H1 (cell line): ENCODE measurements at regions not wholly inside any gene's neighbourhood (a gene's known extent, or its start where the extent isn't known, plus 50 kb on each side); places are given as distances from the start of the nearest gene placed in this dataset.

Source experiments
- CTCF ChIA-PET: fragments of 300-600 bp; sonication (Branson Sonifier 250); formaldehyde crosslinking; loops from one replicate; lab custom pipeline; 2021; ENCODE audit not compliant: partially characterized antibody; lab: Charles Lee
- POLR2A ChIA-PET: fragments of 300-600 bp; sonication (Branson Sonifier 250); formaldehyde crosslinking; loops from one replicate; lab custom pipeline; 2021; ENCODE audit warnings: inconsistent platforms; ENCODE audit not compliant: partially characterized antibody; lab: Charles Lee
- DNase-seq, 2 experiments: peaks; one replicate each; pipeline versions ENCODE4 v3.0.0 to v3.0.0-alpha.2; 2010 to 2022; ENCODE audit warnings: low spot score in 2 of 2, low read depth in 1 of 2, mixed read lengths in 1 of 2
- FAIRE-seq: peaks from 2 replicates; lab custom pipeline; 2011; peaks lifted over from hg19 to GRCh38; lab: Jason Lieb, UNC
- H2AFZ ChIP-seq: 2 replicates; pipeline ENCODE4 v1.8.1; 2012; ENCODE audit warnings: low read length, inconsistent platforms
- H2AK5ac ChIP-seq: 2 replicates; pipeline ENCODE4 v1.6.1; 2013; ENCODE audit warnings: low read depth, low read length
- H2BK120ac ChIP-seq: replicated peaks from 2 replicates; pipeline ENCODE3; 2013; ENCODE audit warnings: low read depth, low read length, inconsistent platforms
- H2BK12ac ChIP-seq: 2 replicates; pipeline ENCODE4 v1.6.1; 2013; ENCODE audit warnings: low read depth, low read length
- H2BK15ac ChIP-seq: 2 replicates; pipeline ENCODE4 v1.6.1; 2013; ENCODE audit warnings: low read length
- H2BK20ac ChIP-seq: 2 replicates; pipeline ENCODE4 v1.6.1; 2013; ENCODE audit warnings: low read length
- H2BK5ac ChIP-seq: 2 replicates; pipeline ENCODE4 v1.6.1; 2013; ENCODE audit warnings: low read depth, low read length
- H3K14ac ChIP-seq: 2 replicates; pipeline ENCODE4 v1.6.1; 2013; ENCODE audit warnings: inconsistent platforms; ENCODE audit not compliant: insufficient read length
- H3K18ac ChIP-seq: 2 replicates; pipeline ENCODE4 v1.6.1; 2013; ENCODE audit warnings: low read length; ENCODE audit errors: extremely low read depth
- H3K23ac ChIP-seq: 2 replicates; pipeline ENCODE4 v1.6.1; 2013; ENCODE audit warnings: inconsistent platforms; ENCODE audit not compliant: insufficient read length
- H3K23me2 ChIP-seq: 2 replicates; pipeline ENCODE4 v1.6.1; 2013; ENCODE audit warnings: low read depth, low read length
- H3K27ac ChIP-seq: 2 replicates; pipeline ENCODE4 v1.6.1; 2011; ENCODE audit warnings: low read depth, low read length, inconsistent platforms
- H3K27me3 ChIP-seq, 4 experiments: replicated peaks in 1 of 4; 1 replicate in 1 of 4; 2 replicates in 3 of 4; pipeline versions ENCODE4 v1.6.1 to v1.8.1; 2011 to 2013; ENCODE audit warnings: low read length in 3 of 4, mild to moderate bottlenecking in 3 of 4, inconsistent platforms in 2 of 4, mixed read lengths in 2 of 4, moderate library complexity in 1 of 4; ENCODE audit not compliant: control insufficient read depth in 3 of 4, insufficient read depth in 3 of 4; ENCODE audit errors: extremely low read depth in 1 of 4
- H3K36me3 ChIP-seq, 4 experiments: 2 replicates each; pipeline versions ENCODE4 v1.6.1 to v1.8.1; 2011 to 2013; ENCODE audit warnings: mild to moderate bottlenecking in 4 of 4, low read length in 3 of 4, moderate library complexity in 2 of 4, control low read depth in 1 of 4, inconsistent platforms in 1 of 4; ENCODE audit not compliant: insufficient read depth in 4 of 4, control insufficient read depth in 2 of 4
- H3K4ac ChIP-seq: replicated peaks from 2 replicates; pipeline ENCODE3; 2013; ENCODE audit warnings: low read length, low read depth, mixed read lengths, inconsistent platforms; ENCODE audit not compliant: insufficient read length
- H3K4me1 ChIP-seq, 4 experiments: replicated peaks in 1 of 4; 1 replicate in 1 of 4; 2 replicates in 3 of 4; pipeline versions ENCODE4 v1.6.1 to v1.8.1; 2011 to 2013; ENCODE audit warnings: low read length in 3 of 4, inconsistent platforms in 2 of 4, mixed read lengths in 1 of 4; ENCODE audit not compliant: insufficient read depth in 4 of 4, control insufficient read depth in 3 of 4
- H3K4me2 ChIP-seq, 2 experiments: 2 replicates each; pipeline versions ENCODE4 v1.6.1 to v1.8.1; 2011 to 2013; ENCODE audit warnings: low read depth in 2 of 2, low read length in 2 of 2, control low read depth in 1 of 2, inconsistent platforms in 1 of 2, mild to moderate bottlenecking in 1 of 2; ENCODE audit not compliant: insufficient read depth in 1 of 2
- H3K4me3 ChIP-seq, 4 experiments: fragments of 200-600, 300-600 bp in 1 of 4; sonication (generic), shearing (Covaris generic), sonication (Bioruptor Twin) in 1 of 4; 2 replicates each; pipeline versions ENCODE4 v1.5.1 to v1.8.1; 2011 to 2016; ENCODE audit warnings: low read length in 4 of 4, low read depth in 3 of 4, control low read depth in 2 of 4, inconsistent platforms in 2 of 4, mild to moderate bottlenecking in 2 of 4, mixed read lengths in 1 of 4, moderate library complexity in 1 of 4; ENCODE audit not compliant: insufficient read depth in 2 of 4; ENCODE audit errors: extremely low read depth in 1 of 4
- H3K56ac ChIP-seq: replicated peaks from 2 replicates; pipeline ENCODE3; 2013; ENCODE audit warnings: low read depth, mild to moderate bottlenecking, mixed read lengths, low read length, inconsistent platforms; ENCODE audit not compliant: insufficient read length
- H3K79me1 ChIP-seq: 2 replicates; pipeline ENCODE4 v1.6.1; 2013; ENCODE audit warnings: low read depth, low read length, control low read depth
- H3K79me2 ChIP-seq, 2 experiments: 2 replicates each; pipeline versions ENCODE4 v1.6.1 to v1.8.1; 2012 to 2013; ENCODE audit warnings: low read length in 2 of 2, mild to moderate bottlenecking in 2 of 2, inconsistent platforms in 1 of 2; ENCODE audit not compliant: insufficient read depth in 2 of 2, control insufficient read depth in 1 of 2
- H3K9ac ChIP-seq, 4 experiments: replicated peaks in 1 of 4; 1 replicate in 1 of 4; 2 replicates in 3 of 4; pipeline versions ENCODE4 v1.6.1 to v1.8.1; 2011 to 2013; ENCODE audit warnings: low read depth in 3 of 4, low read length in 3 of 4, control low read depth in 2 of 4, mild to moderate bottlenecking in 2 of 4, moderate library complexity in 2 of 4, inconsistent platforms in 1 of 4; ENCODE audit errors: extremely low read depth in 1 of 4
- H3K9me3 ChIP-seq, 2 experiments: 2 replicates each; pipeline versions ENCODE4 v1.6.1 to v1.8.1; 2012 to 2013; ENCODE audit warnings: mild to moderate bottlenecking in 2 of 2, moderate library complexity in 2 of 2, control low read depth in 1 of 2, inconsistent platforms in 1 of 2, low read depth in 1 of 2, low read length in 1 of 2, mixed read lengths in 1 of 2; ENCODE audit not compliant: insufficient read depth in 2 of 2
- H4K20me1 ChIP-seq, 2 experiments: replicated peaks in 1 of 2; 2 replicates each; pipeline versions ENCODE3 to v1.8.1; 2011 to 2013; ENCODE audit warnings: inconsistent platforms in 2 of 2, low read length in 2 of 2, mild to moderate bottlenecking in 1 of 2; ENCODE audit not compliant: insufficient read depth in 2 of 2, control insufficient read depth in 1 of 2
- H4K5ac ChIP-seq: 2 replicates; pipeline ENCODE4 v1.6.1; 2013; ENCODE audit warnings: low read length, low read depth, mixed read lengths, inconsistent platforms; ENCODE audit not compliant: insufficient read length
- H4K8ac ChIP-seq: 2 replicates; pipeline ENCODE4 v1.8.0; 2013; ENCODE audit warnings: mild to moderate bottlenecking, moderate library complexity, low read length, inconsistent platforms; ENCODE audit not compliant: insufficient read depth; ENCODE audit errors: extremely low read depth
- H4K91ac ChIP-seq: replicated peaks from 2 replicates; pipeline ENCODE3; 2013; ENCODE audit warnings: low read length, mixed read lengths, inconsistent platforms; ENCODE audit not compliant: insufficient read length
- CBX8 ChIP-seq: fragments of 300-800, 300-1000 bp; sonication (generic); IDR thresholded peaks from 2 replicates; pipeline ENCODE4 v1.7.1; 2016; ENCODE audit warnings: low read depth, low read length, borderline replicate concordance
- CTBP2 ChIP-seq: IDR thresholded peaks from 2 replicates; pipeline ENCODE4 v1.7.0; 2011; ENCODE audit warnings: borderline replicate concordance, mild to moderate bottlenecking, moderate library complexity, mixed read lengths, low read length; ENCODE audit not compliant: insufficient read depth, insufficient read length
- EGR1 ChIP-seq: IDR thresholded peaks from 2 replicates; pipeline ENCODE4 v1.6.1; 2011; ENCODE audit warnings: low read depth, low read length, borderline replicate concordance
- GTF2F1 ChIP-seq: IDR thresholded peaks from 2 replicates; pipeline ENCODE4 v1.6.1; 2012; ENCODE audit warnings: low read depth, low read length, improper control_type of control experiment, borderline replicate concordance
- POLR2AphosphoS5 ChIP-seq: IDR thresholded peaks from 2 replicates; pipeline ENCODE4 v1.6.1; 2011; ENCODE audit warnings: low read depth, low read length
- RFX5 ChIP-seq: IDR thresholded peaks from 2 replicates; pipeline ENCODE4 v1.6.1; 2011; ENCODE audit warnings: low read depth, low read length, improper control_type of control experiment, borderline replicate concordance
- SIN3A ChIP-seq, 2 experiments: IDR thresholded peaks in 1 of 2; conservative IDR thresholded peaks in 1 of 2; 2 replicates each; pipeline ENCODE4 v1.6.1; 2011 to 2012; ENCODE audit warnings: low read length in 2 of 2, improper control_type of control experiment in 1 of 2, low read depth in 1 of 2, mild to moderate bottlenecking in 1 of 2
- SP1 ChIP-seq: IDR thresholded peaks from 2 replicates; pipeline ENCODE4 v1.6.1; 2011; ENCODE audit warnings: low read depth, low read length
- SP2 ChIP-seq: IDR thresholded peaks from 2 replicates; pipeline ENCODE4 v1.6.1; 2012; ENCODE audit warnings: mild to moderate bottlenecking, low read length, inconsistent platforms
- WGBS, 2 experiments: shearing (Covaris generic) in 1 of 2; methylation state at CpG; one replicate each; pipeline versions ENCODE4 v1.1.6 to v1.1.7; 2013 to 2015; ENCODE audit warnings: low lambda C conversion rate in 2 of 2, mixed read lengths in 2 of 2, inconsistent platforms in 1 of 2, low coverage in 1 of 2, missing lambda C conversion rate in 1 of 2; ENCODE audit not compliant: insufficient replicate concordance in 2 of 2, insufficient coverage in 1 of 2, insufficient read length in 1 of 2; ENCODE audit errors: extremely low coverage in 1 of 2, missing lambda C conversion rate in 1 of 2; 5-methylcytosine and 5-hydroxymethylcytosine counted together
- TF ChIP-seq, protein P1 (sequence below): IDR thresholded peaks from 2 replicates; pipeline ENCODE4 v1.6.1; 2011; ENCODE audit warnings: low read length, improper control_type of control experiment
- TF ChIP-seq, protein P2 (sequence below): IDR thresholded peaks from 2 replicates; pipeline ENCODE4 v1.6.1; 2012; ENCODE audit warnings: inconsistent platforms

DNA sequence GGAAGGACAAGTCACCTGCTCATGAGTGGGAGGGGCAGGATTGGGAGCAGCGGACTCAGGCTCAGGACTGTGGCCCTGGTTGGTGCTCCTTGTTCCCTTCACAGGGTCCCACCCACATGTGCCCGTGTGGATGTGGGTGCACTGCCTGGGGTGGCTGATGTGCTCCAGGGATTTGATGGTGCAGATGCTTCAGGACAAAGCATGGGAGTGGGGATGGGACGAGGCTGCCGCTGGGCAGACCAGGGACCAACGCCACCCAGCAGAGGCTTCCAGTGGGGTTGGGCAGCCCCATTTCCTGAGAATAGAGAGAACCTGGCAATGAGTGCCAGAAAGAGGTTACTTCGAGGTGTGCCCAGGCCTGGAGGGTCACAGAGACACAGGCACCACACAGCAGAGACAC, 65.5 kb upstream of the IGLL5 start:
- H2BK15ac ChIP-seq, result no peak overlapping the region
- no peak overlapping the region for H3K56ac ChIP-seq
- H3K14ac ChIP-seq, result no peak overlapping the region
- no peaks in the 10 kb centered on the region for H3K79me2 ChIP-seq
- H4K5ac ChIP-seq, result no peak overlapping the region
- H3K27me3 ChIP-seq, result peaks cover 4 to 31% (median 16%) of the 10 kb centered on the region in 4 experiments; a peak in 6 of 7 replicates
- no peak overlapping the region for H2BK12ac ChIP-seq
- FAIRE-seq, result no peak
- H4K20me1 ChIP-seq, result no peaks in the 10 kb centered on the region
- no peak overlapping the region for H2AK5ac ChIP-seq
- no peak overlapping the region for H2AFZ ChIP-seq
- no peaks in the 10 kb centered on the region for H3K4me1 ChIP-seq
- no peak overlapping the region for H2BK20ac ChIP-seq
- ChIA-PET POLR2A (no interaction called here), CTCF (no interaction called here)
- H3K18ac ChIP-seq, result no peak overlapping the region
- H3K4ac ChIP-seq, result no peak overlapping the region
- WGBS, 2 experiments, result 76% methylated on average over 6 of the region's 6 CpGs; no CpG with 5 or more reads in 1 of the 2 experiments
- no peak overlapping the region for H4K8ac ChIP-seq
- no peak overlapping the region for H2BK120ac ChIP-seq
- H3K9me3 ChIP-seq, result peaks cover 22 to 57% of the 10 kb centered on the region in 2 experiments
- H3K23ac ChIP-seq, result no peak overlapping the region
- H4K91ac ChIP-seq, result no peak overlapping the region
- DNase-seq, result no peak
- no peaks in the 10 kb centered on the region for H3K23me2 ChIP-seq
- H3K27ac ChIP-seq, result no peak overlapping the region
- H3K4me3 ChIP-seq, result no peak overlapping the region
- no peak overlapping the region for H3K9ac ChIP-seq
- H3K79me1 ChIP-seq, result no peaks in the 10 kb centered on the region
- TF ChIP-seq RFX5 (no peak), SP1 (no peak), CTBP2 (no peak), SP2 (no peak), SIN3A (conservative IDR thresholded peaks at IDR 0.05 in 1 of 2, IDR thresholded peaks at IDR 0.05 in 1 of 2; ENCODE audit: low read depth in 1 of 2, low read length in 2 of 2) (no peak), GTF2F1 (no peak), POLR2AphosphoS5 (no peak), EGR1 (no peak), CBX8 (no peak)
- TF ChIP-seq, protein P1, sequence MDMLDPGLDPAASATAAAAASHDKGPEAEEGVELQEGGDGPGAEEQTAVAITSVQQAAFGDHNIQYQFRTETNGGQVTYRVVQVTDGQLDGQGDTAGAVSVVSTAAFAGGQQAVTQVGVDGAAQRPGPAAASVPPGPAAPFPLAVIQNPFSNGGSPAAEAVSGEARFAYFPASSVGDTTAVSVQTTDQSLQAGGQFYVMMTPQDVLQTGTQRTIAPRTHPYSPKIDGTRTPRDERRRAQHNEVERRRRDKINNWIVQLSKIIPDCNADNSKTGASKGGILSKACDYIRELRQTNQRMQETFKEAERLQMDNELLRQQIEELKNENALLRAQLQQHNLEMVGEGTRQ, result no peak
- TF ChIP-seq, protein P2, sequence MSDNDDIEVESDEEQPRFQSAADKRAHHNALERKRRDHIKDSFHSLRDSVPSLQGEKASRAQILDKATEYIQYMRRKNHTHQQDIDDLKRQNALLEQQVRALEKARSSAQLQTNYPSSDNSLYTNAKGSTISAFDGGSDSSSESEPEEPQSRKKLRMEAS, result no peak
- H3K4me2 ChIP-seq, result no peak overlapping the region
- H2BK5ac ChIP-seq, result no peak overlapping the region
- H3K36me3 ChIP-seq, result no peaks in the 10 kb centered on the region
